ENCODE measurements at regions not wholly inside any gene's neighbourhood (a gene's known extent, or its start where the extent isn't known, plus 50 kb on each side); places are given as distances from the start of the nearest gene placed in this dataset.

DNA sequence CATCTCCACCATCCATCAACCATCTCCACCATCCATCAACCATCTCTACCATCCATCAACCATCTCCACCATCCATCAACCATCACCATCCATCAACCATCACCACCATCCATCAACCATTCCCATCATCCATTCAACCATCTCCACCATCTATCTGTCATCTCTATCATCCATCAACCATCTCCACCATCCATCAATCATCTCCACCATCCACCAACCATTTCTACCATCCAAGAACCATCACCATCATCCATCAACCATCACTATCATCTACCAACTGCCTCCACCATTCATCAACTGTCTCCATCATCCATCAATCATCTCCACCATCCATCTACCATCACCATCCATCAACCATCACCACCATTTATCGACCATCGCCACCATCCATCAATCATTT lies 78.8 kb upstream of the CDH4 start (continued):
- TF ChIP-seq, protein P1, sequence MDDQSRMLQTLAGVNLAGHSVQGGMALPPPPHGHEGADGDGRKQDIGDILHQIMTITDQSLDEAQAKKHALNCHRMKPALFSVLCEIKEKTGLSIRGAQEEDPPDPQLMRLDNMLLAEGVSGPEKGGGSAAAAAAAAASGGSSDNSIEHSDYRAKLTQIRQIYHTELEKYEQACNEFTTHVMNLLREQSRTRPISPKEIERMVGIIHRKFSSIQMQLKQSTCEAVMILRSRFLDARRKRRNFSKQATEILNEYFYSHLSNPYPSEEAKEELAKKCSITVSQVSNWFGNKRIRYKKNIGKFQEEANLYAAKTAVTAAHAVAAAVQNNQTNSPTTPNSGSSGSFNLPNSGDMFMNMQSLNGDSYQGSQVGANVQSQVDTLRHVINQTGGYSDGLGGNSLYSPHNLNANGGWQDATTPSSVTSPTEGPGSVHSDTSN (CRISPR knock-in tag; IDR thresholded peaks at IDR 0.05): no peak
- TF ChIP-seq SCRT1 (tag by site-specific recombination; IDR thresholded peaks at IDR 0.05; ENCODE audit: borderline replicate concordance) (no peak), ZNF274 (IDR thresholded peaks at IDR 0.05; ENCODE audit: low read length) (no peak), ZNF274 (tag by site-specific recombination; IDR thresholded peaks at IDR 0.05; ENCODE audit: borderline replicate concordance) (no peak), FEZF1 (tag by site-specific recombination; IDR thresholded peaks at IDR 0.05) (no peak), EGR2 (tag by site-specific recombination; IDR thresholded peaks at IDR 0.05; ENCODE audit: low read depth) (no peak), ZNF677 (tag by site-specific recombination; IDR thresholded peaks at IDR 0.05) (no peak), ZNF776 (tag by site-specific recombination; IDR thresholded peaks at IDR 0.05; ENCODE audit: borderline replicate concordance) (no peak)
- TF ChIP-seq, protein P2, sequence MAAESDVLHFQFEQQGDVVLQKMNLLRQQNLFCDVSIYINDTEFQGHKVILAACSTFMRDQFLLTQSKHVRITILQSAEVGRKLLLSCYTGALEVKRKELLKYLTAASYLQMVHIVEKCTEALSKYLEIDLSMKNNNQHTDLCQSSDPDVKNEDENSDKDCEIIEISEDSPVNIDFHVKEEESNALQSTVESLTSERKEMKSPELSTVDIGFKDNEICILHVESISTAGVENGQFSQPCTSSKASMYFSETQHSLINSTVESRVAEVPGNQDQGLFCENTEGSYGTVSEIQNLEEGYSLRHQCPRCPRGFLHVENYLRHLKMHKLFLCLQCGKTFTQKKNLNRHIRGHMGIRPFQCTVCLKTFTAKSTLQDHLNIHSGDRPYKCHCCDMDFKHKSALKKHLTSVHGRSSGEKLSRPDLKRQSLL (tag by site-specific recombination; IDR thresholded peaks at IDR 0.05): peak; percentile 87; the same call in 1 of the 2 replicates

DNA sequence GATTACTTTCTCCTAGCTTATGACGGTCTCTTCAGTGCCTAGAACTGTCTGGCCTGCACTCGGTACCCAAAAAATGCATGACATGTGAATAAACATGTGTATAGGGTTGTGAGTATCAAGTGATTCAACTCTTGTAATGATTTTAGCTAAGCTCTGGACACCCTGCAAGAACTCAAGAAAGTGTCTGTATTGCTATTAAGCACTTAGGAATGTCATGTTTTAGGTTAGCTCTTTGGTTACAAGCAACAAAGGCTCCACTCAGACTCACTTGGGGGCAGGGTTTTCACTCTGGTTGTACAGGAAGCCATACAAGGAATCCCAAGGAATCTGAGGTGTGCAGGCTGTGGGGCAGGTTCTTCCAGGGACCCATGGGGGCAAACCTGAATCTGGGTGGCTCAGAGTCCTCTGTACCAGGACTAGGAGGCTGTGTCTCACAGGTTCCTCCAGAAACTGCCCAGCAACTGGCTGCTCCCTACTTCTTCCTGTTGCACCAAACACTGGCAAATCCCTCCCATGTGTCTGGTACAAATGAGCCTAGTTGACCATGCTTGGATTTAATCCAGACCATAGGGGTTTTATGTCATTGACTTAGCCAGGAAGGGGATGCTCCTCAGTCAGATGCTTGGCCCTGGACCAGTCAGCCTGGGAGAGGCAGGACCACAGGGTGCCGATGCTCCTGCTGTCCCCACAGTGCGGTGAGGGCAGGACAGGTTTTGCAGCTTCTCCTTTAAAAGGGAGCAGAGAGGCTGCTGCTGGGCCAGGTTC lies 77.9 kb upstream of the CDH4 start:
- H3K4me3 ChIP-seq (ENCODE audit: low read depth, low read length): no peak overlapping the region
- POLR2A ChIA-PET: no interaction called here

DNA sequence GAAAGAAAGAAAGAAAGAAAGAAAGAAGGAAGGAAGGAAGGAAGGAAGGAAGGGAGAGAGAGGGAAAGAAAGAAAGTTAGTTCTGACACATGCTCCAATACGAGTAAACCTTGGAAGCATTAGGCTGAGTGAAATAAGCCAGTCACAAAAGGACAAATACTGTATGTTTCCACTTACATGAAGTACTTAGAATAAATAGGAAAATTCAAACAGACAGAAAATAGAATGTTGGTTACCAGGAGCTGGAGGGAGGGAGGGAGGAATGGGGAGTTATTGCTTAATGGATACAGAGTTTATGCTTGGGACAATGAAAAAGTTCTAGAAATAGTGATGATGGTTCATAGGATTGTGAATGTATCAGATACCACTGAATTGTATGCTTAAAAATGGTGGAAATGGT lies 75.2 kb upstream of the CDH4 start:
- H3K9me3 ChIP-seq (ENCODE audit: control insufficient read depth, insufficient read depth, low read depth, low read length): no peaks in the 10 kb centered on the region
- POLR2A ChIA-PET: no interaction called here
- CTCF ChIA-PET: interaction anchor here (0.5 to 1.2 kb wide), 2 partner anchors 9 to 12 kb away, joined by 3 to 4 read pairs; no protein-coding TSS in a partner anchor

More for the DNA sequence above, 77.9 kb upstream of the CDH4 start:
- no peaks in the 10 kb centered on the region for H3K4me1 ChIP-seq (ENCODE audit: control insufficient read depth, insufficient read depth, low read length)
- no peak for TF ChIP-seq ZNF211 (tag by site-specific recombination; IDR thresholded peaks at IDR 0.05; ENCODE audit: low read depth)
- no peak for TF ChIP-seq ZNF416 (tag by site-specific recombination; IDR thresholded peaks at IDR 0.05)
- TF ChIP-seq YY2 (tag by site-specific recombination; IDR thresholded peaks at IDR 0.05): no peak
- no peak for TF ChIP-seq SCRT1 (tag by site-specific recombination; IDR thresholded peaks at IDR 0.05; ENCODE audit: borderline replicate concordance)
- TF ChIP-seq ZNF585B (tag by site-specific recombination; IDR thresholded peaks at IDR 0.05): no peak
- no peak for TF ChIP-seq WT1 (tag by site-specific recombination; IDR thresholded peaks at IDR 0.05)
- TF ChIP-seq ZNF670 (tag by site-specific recombination; IDR thresholded peaks at IDR 0.05; ENCODE audit: low read depth): no peak
- no peak overlapping the region for H3K27ac ChIP-seq (ENCODE audit: extremely low read depth, low read depth, low read length)
- no peaks in the 10 kb centered on the region for H3K36me3 ChIP-seq (ENCODE audit: control insufficient read depth in 2 of 2, insufficient read depth in 1 of 2, low read length in 2 of 2)
- H3K9me3 ChIP-seq (ENCODE audit: control insufficient read depth, insufficient read depth, low read depth, low read length): no peaks in the 10 kb centered on the region
- CTCF ChIA-PET: no interaction called here

DNA sequence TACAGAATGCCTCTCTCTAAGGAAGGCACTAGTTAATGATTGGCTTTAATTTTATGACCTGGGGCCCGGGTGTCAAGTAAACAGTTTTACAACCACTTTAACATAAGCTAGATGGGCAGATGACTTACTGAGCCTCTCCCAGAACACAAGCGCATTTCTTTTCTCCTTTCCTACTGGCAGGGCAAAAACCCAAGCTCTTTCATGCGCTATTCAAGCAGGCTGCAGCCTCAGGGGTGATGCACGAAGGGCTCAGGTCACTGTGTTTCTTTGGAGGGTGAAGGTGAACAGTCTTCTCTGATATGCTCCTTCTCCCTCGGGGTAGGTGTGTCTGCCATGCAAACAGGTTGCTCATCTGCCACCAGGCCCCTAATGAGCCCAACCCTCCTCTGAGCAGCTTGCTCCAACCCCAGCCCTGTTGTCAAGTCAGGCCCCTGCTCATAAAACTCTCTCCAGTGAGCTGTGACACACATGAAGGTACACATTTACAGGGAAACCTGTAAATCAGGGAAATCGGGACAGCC lies 73.5 kb upstream of the CDH4 start:
- Histone ChIP-seq H3K4me1 (ENCODE audit: control insufficient read depth, insufficient read depth, low read length) (no peaks in the 10 kb centered on the region), H3K36me3 (ENCODE audit: control insufficient read depth in 2 of 2, insufficient read depth in 1 of 2, low read length in 2 of 2) (no peaks in the 10 kb centered on the region), H3K9me3 (ENCODE audit: control insufficient read depth, insufficient read depth, low read depth, low read length) (no peaks in the 10 kb centered on the region), H3K27ac (ENCODE audit: extremely low read depth, low read depth, low read length) (no peak overlapping the region), H3K4me3 (ENCODE audit: low read depth, low read length) (no peak overlapping the region)
- POLR2A ChIA-PET: no interaction called here
- CTCF ChIA-PET: interaction anchor here (0.6 kb wide), 1 partner anchor 51 kb away, joined by 3 read pairs; no protein-coding TSS in a partner anchor
- no peak for TF ChIP-seq ZNF175 (tag by site-specific recombination; IDR thresholded peaks at IDR 0.05)
- TF ChIP-seq SP2 (tag by site-specific recombination; IDR thresholded peaks at IDR 0.05): no peak
- TF ChIP-seq IKZF3 (tag by site-specific recombination; IDR thresholded peaks at IDR 0.05): no peak
- TF ChIP-seq FEZF1 (tag by site-specific recombination; IDR thresholded peaks at IDR 0.05): no peak
- no peak for TF ChIP-seq ZNF391 (tag by site-specific recombination; IDR thresholded peaks at IDR 0.05; ENCODE audit: borderline replicate concordance, low read depth)
- no peak for TF ChIP-seq ZNF792 (tag by site-specific recombination; IDR thresholded peaks at IDR 0.05)
- TF ChIP-seq, protein P3, sequence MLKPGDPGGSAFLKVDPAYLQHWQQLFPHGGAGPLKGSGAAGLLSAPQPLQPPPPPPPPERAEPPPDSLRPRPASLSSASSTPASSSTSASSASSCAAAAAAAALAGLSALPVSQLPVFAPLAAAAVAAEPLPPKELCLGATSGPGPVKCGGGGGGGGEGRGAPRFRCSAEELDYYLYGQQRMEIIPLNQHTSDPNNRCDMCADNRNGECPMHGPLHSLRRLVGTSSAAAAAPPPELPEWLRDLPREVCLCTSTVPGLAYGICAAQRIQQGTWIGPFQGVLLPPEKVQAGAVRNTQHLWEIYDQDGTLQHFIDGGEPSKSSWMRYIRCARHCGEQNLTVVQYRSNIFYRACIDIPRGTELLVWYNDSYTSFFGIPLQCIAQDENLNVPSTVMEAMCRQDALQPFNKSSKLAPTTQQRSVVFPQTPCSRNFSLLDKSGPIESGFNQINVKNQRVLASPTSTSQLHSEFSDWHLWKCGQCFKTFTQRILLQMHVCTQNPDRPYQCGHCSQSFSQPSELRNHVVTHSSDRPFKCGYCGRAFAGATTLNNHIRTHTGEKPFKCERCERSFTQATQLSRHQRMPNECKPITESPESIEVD (tag by site-specific recombination; IDR thresholded peaks at IDR 0.05): no peak
- TF ChIP-seq ZNF48 (tag by site-specific recombination; IDR thresholded peaks at IDR 0.05): no peak
- TF ChIP-seq, protein P4, sequence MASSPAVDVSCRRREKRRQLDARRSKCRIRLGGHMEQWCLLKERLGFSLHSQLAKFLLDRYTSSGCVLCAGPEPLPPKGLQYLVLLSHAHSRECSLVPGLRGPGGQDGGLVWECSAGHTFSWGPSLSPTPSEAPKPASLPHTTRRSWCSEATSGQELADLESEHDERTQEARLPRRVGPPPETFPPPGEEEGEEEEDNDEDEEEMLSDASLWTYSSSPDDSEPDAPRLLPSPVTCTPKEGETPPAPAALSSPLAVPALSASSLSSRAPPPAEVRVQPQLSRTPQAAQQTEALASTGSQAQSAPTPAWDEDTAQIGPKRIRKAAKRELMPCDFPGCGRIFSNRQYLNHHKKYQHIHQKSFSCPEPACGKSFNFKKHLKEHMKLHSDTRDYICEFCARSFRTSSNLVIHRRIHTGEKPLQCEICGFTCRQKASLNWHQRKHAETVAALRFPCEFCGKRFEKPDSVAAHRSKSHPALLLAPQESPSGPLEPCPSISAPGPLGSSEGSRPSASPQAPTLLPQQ (tag by site-specific recombination; IDR thresholded peaks at IDR 0.05): no peak

More for the DNA sequence above, 75.2 kb upstream of the CDH4 start:
- Histone ChIP-seq H3K4me1 (ENCODE audit: control insufficient read depth, insufficient read depth, low read length) (no peaks in the 10 kb centered on the region), H3K27ac (ENCODE audit: extremely low read depth, low read depth, low read length) (no peak overlapping the region), H3K4me3 (ENCODE audit: low read depth, low read length) (no peak overlapping the region), H3K36me3 (ENCODE audit: control insufficient read depth in 2 of 2, insufficient read depth in 1 of 2, low read length in 2 of 2) (no peaks in the 10 kb centered on the region)
- no peak for TF ChIP-seq ZNF585B (tag by site-specific recombination; IDR thresholded peaks at IDR 0.05)

Measured in HEK293 (cell line).